K562 (cell line): ENCODE measurements at regions not wholly inside any gene's neighbourhood (a gene's known extent, or its start where the extent isn't known, plus 50 kb on each side); places are given as distances from the start of the nearest gene placed in this dataset.

Experiments used
- ATAC-seq: fragments of 200-7000 bp; cut with Tn5 transposase; 3 replicates; pipeline ENCODE4 v1.9.1; 2020; ENCODE audit warnings: moderate library complexity
- BruUV-seq: library from RNA; stranded (reverse); fragments of 400-500 nt; replicated peaks from 2 replicates; lab custom pipeline; 2021; lab: Mats Ljungman, UMichigan
- CTCF ChIA-PET: fragments of 300-600 bp; formaldehyde crosslinking; extraction: SDS; loops from one replicate; lab custom pipeline; 2021; ENCODE audit warnings: low intra/inter-chr PET ratio; lab: Yijun Ruan, JAX
- POLR2A ChIA-PET: fragments of 300-600, 350-650 bp; sonication (Branson Sonifier 250); formaldehyde crosslinking; extraction: SDS; loops from one replicate; lab custom pipeline; 2021; ENCODE audit warnings: antibody characterized with exemption, inconsistent platforms; lab: Yijun Ruan, JAX
- DNase-seq, 4 experiments: peaks; one replicate each; pipeline versions ENCODE4 v3.0.0 to v3.0.0-alpha.2; 2011 to 2018; ENCODE audit warnings: low spot score in 3 of 4, mixed read lengths in 3 of 4; ENCODE audit errors: extremely low read depth in 1 of 4
- FAIRE-seq: peaks from 2 replicates; lab custom pipeline; 2011; peaks lifted over from hg19 to GRCh38; lab: Jason Lieb, UNC
- H2AFZ ChIP-seq: 2 replicates; pipeline ENCODE4 v1.6.0; 2011; ENCODE audit warnings: low read depth, low read length, control low read depth, inconsistent platforms
- H3K27ac ChIP-seq: fragments of 200-600 bp; 3 replicates; pipeline ENCODE4 v1.8.0; 2011; ENCODE audit warnings: low read depth, mild to moderate bottlenecking, control low read depth, inconsistent platforms, low read length, moderate library complexity, mixed read lengths; ENCODE audit errors: extremely low read depth
- H3K27me3 ChIP-seq, 2 experiments: fragments of 300-600 bp in 1 of 2; 2 replicates in 1 of 2; 3 replicates in 1 of 2; pipeline versions ENCODE4 v1.6.0 to v1.8.0; 2011; ENCODE audit warnings: inconsistent platforms in 2 of 2, low read length in 2 of 2, mild to moderate bottlenecking in 1 of 2, mixed read lengths in 1 of 2, moderate library complexity in 1 of 2; ENCODE audit not compliant: control insufficient read depth in 2 of 2, insufficient read depth in 2 of 2
- H3K36me3 ChIP-seq: fragments of 300-600 bp; 3 replicates; pipeline ENCODE4 v1.8.0; 2011; ENCODE audit warnings: mild to moderate bottlenecking, low read length, inconsistent platforms; ENCODE audit not compliant: control insufficient read depth, insufficient read depth
- H3K4me1 ChIP-seq, 2 experiments: fragments of 200-600 bp in 1 of 2; replicated peaks in 1 of 2; 2 replicates in 1 of 2; 3 replicates in 1 of 2; pipeline versions ENCODE4 v1.5.1 to v1.8.0; 2011; ENCODE audit warnings: inconsistent platforms in 2 of 2, low read length in 2 of 2, mild to moderate bottlenecking in 1 of 2, mixed read lengths in 1 of 2, moderate library complexity in 1 of 2; ENCODE audit not compliant: control insufficient read depth in 2 of 2, insufficient read depth in 2 of 2
- H3K4me2 ChIP-seq: 2 replicates; pipeline ENCODE4 v1.6.1; 2011; ENCODE audit warnings: low read length, control low read depth, inconsistent platforms, mixed read lengths; ENCODE audit not compliant: insufficient read depth
- H3K4me3 ChIP-seq: fragments of 200-600 bp; sonication (generic), shearing (Covaris generic); 2 replicates; pipeline ENCODE4 v1.5.1; 2016; ENCODE audit warnings: control low read depth, inconsistent platforms
- H3K79me2 ChIP-seq: fragments of 200-600 bp; 3 replicates; pipeline ENCODE4 v1.8.0; 2011; ENCODE audit warnings: low read length, inconsistent platforms; ENCODE audit not compliant: control insufficient read depth, insufficient read depth
- H3K9ac ChIP-seq, 2 experiments: 2 replicates each; pipeline versions ENCODE4 v1.6.0 to v1.6.1; 2011; ENCODE audit warnings: low read depth in 2 of 2, low read length in 2 of 2, control low read depth in 1 of 2, inconsistent platforms in 1 of 2, mild to moderate bottlenecking in 1 of 2, mixed read lengths in 1 of 2; ENCODE audit not compliant: insufficient read depth in 1 of 2
- H3K9me1 ChIP-seq: one replicate; pipeline ENCODE4 v1.6.0; 2011; ENCODE audit warnings: inconsistent platforms, mild to moderate bottlenecking, low read length, moderate library complexity; ENCODE audit not compliant: control insufficient read depth, insufficient read depth
- H3K9me3 ChIP-seq: replicated peaks from 2 replicates; pipeline ENCODE4 v1.5.1; 2011; ENCODE audit warnings: low read depth, low read length, inconsistent platforms; ENCODE audit not compliant: control insufficient read depth, insufficient read depth
- H4K20me1 ChIP-seq: replicated peaks from 2 replicates; pipeline ENCODE4 v1.6.1; 2011; ENCODE audit warnings: low read length, inconsistent platforms, mixed read lengths; ENCODE audit not compliant: control insufficient read depth, insufficient read depth
- GABPA ChIP-seq: fragments of 200-800 bp; sonication (Bioruptor generic); conservative IDR thresholded peaks from 2 replicates; pipeline ENCODE4 v1.6.1; 2016; ENCODE audit warnings: low read depth, missing genetic modification characterization, missing compliant biosample characterization
- GTF2E2 ChIP-seq: fragments of 200-800 bp; sonication (Bioruptor generic); IDR thresholded peaks from 2 replicates; pipeline ENCODE4 v1.6.1; 2016; ENCODE audit warnings: missing genetic modification characterization, missing compliant biosample characterization
- POLR2AphosphoS2 ChIP-seq: IDR thresholded peaks from 2 replicates; pipeline ENCODE4 v1.6.1; 2012; ENCODE audit warnings: low read length, improper control_type of control experiment
- PTBP1 ChIP-seq: fragments of 200-400 bp; formaldehyde crosslinking; IDR thresholded peaks from 2 replicates; pipeline ENCODE4 v1.6.1; 2017; ENCODE audit warnings: low read depth, low read length
- SMARCE1 ChIP-seq: fragments of 450-650 bp; IDR thresholded peaks from 2 replicates; pipeline ENCODE4 v1.7.1; 2016; ENCODE audit warnings: mild to moderate bottlenecking
- XRCC4 ChIP-seq: IDR thresholded peaks from one replicate; pipeline ENCODE4 v1.6.1; 2011; ENCODE audit not compliant: insufficient read depth, insufficient read length; ENCODE audit errors: extremely low read depth
- ZNF232 ChIP-seq: sonication (generic); formaldehyde crosslinking; IDR thresholded peaks from 2 replicates; pipeline ENCODE4 v1.8.0; 2022; ENCODE audit warnings: mild to moderate bottlenecking, missing genetic modification reagents
- WGBS: fragments of 100-300 bp; shearing (Covaris generic); methylation state at CpG from one replicate; pipeline ENCODE4 v1.1.6; 2016; ENCODE audit warnings: low coverage, mixed read lengths; ENCODE audit not compliant: insufficient coverage; ENCODE audit errors: missing lambda C conversion rate; 5-methylcytosine and 5-hydroxymethylcytosine counted together
- in situ Hi-C: fragments of 300-500 bp; cut with MboI; formaldehyde crosslinking; loops from 4 replicates; pipeline ENCODE4 v1.15.0; 2018; ENCODE audit warnings: inconsistent platforms, mixed read lengths
- intact Hi-C: fragments of 100-400 bp; cut with micrococcal nuclease; formaldehyde crosslinking; loops from 2 replicates; pipeline ENCODE4 v1.14.2; 2022
- TF ChIP-seq, protein P1 (sequence below): sonication (generic); formaldehyde crosslinking; IDR thresholded peaks from 2 replicates; pipeline ENCODE4 v1.8.0; 2022; ENCODE audit warnings: missing genetic modification reagents, mild to moderate bottlenecking, moderate library complexity, borderline replicate concordance

DNA sequence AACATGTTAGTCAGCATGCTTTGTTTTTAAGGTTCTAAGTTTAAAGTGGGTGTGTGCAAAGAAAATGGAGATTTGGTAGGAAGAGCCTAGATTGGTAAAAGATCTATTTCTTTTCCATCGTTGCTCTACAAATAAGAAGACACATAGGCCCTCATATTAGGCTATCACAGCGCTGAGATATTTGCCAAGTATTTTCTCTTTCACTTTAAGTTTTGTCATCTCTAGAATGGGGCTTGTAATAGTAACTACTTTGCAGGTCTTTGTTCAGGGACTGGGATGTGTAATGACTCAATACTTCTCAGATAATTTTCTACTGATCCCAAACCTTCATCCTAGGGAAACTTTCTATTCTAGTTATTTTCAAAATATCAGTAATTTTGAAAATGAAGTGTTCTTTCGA, 917.7 kb upstream of the SLC10A2 start:
- H3K27me3 ChIP-seq, result no peaks in the 10 kb centered on the region
- POLR2A ChIA-PET, result no interaction called here
- intact Hi-C loops (no loop called here), in situ Hi-C loops (no loop called here)
- no peak for ATAC-seq
- CTCF ChIA-PET, result no interaction called here
- no peaks in the 10 kb centered on the region for H4K20me1 ChIP-seq
- H3K36me3 ChIP-seq, result no peaks in the 10 kb centered on the region
- no peaks in the 10 kb centered on the region for H3K79me2 ChIP-seq
- no peak overlapping the region for H3K4me3 ChIP-seq
- 0% methylated on average over 3 of the region's 3 CpGs for WGBS
- H3K27ac ChIP-seq, result no peak overlapping the region
- H3K9ac ChIP-seq, result no peak overlapping the region
- no peak for FAIRE-seq
- BruUV-seq, result no TSS peak
- no peaks in the 10 kb centered on the region for H3K4me1 ChIP-seq
- no peaks in the 10 kb centered on the region for H3K9me3 ChIP-seq
- H3K4me2 ChIP-seq, result no peak overlapping the region
- no peaks in the 10 kb centered on the region for H3K9me1 ChIP-seq
- DNase-seq, result no peak
- no peak overlapping the region for H2AFZ ChIP-seq
- no peak for TF ChIP-seq ZNF232 (CRISPR knock-in tag)

DNA sequence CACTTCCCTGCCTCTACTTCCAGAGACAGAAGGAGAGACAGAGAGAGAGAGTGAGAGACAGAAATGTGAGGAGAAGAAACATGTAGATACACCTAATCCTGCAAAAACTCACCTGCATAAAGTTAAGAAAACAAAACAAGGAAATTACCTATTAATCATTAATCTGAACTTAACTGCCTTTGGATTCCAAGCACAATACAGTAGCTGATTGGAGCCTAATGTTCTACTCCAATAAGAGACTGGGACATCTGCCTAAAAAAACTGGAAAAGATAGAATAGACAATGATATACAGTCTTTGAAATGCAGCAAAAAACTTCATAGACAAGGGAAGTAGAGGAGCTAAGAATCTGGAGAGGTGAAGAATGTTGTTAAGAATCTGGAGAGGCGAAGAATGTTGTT, 910.2 kb upstream of the SLC10A2 start:
- ATAC-seq, result no peak
- intact Hi-C loops, result no loop called here
- no peaks in the 10 kb centered on the region for H3K36me3 ChIP-seq
- TF ChIP-seq POLR2AphosphoS2, result no peak
- TF ChIP-seq GABPA (tag), result no peak
- no peak for TF ChIP-seq XRCC4
- no peak for TF ChIP-seq GTF2E2 (tag)
- TF ChIP-seq, protein P1, sequence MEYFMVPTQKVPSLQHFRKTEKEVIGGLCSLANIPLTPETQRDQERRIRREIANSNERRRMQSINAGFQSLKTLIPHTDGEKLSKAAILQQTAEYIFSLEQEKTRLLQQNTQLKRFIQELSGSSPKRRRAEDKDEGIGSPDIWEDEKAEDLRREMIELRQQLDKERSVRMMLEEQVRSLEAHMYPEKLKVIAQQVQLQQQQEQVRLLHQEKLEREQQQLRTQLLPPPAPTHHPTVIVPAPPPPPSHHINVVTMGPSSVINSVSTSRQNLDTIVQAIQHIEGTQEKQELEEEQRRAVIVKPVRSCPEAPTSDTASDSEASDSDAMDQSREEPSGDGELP (CRISPR knock-in tag), result no peak
- TF ChIP-seq SMARCE1, result no peak
- TF ChIP-seq PTBP1, result no peak
- H3K4me3 ChIP-seq, result no peak overlapping the region
- H2AFZ ChIP-seq, result no peak overlapping the region
- no peaks in the 10 kb centered on the region for H4K20me1 ChIP-seq
- no TSS peak for BruUV-seq
- ChIA-PET CTCF (no interaction called here), POLR2A (no interaction called here)
- DNase-seq, result no peak
- no peak overlapping the region for H3K4me2 ChIP-seq
- in situ Hi-C loops, result no loop called here
- no peaks in the 10 kb centered on the region for H3K27me3 ChIP-seq
- 0% methylated on average over 1 of the region's 1 CpG for WGBS
- H3K27ac ChIP-seq, result no peak overlapping the region
- no peaks in the 10 kb centered on the region for H3K9me3 ChIP-seq
- H3K79me2 ChIP-seq, result no peaks in the 10 kb centered on the region
- H3K9me1 ChIP-seq, result no peaks in the 10 kb centered on the region
- no peak overlapping the region for H3K9ac ChIP-seq
- FAIRE-seq, result no peak
- H3K4me1 ChIP-seq, result no peaks in the 10 kb centered on the region
